NB4 (cell line): ENCODE measurements at regions not wholly inside any gene's neighbourhood (a gene's known extent, or its start where the extent isn't known, plus 50 kb on each side); places are given as distances from the start of the nearest gene placed in this dataset.

Experiments
- CTCF ChIP-seq: IDR thresholded peaks from one replicate; pipeline ENCODE4 v1.5.1; 2012; ENCODE audit warnings: low read depth, low read length
- TF ChIP-seq, protein P1 (sequence below): IDR thresholded peaks from 2 replicates; pipeline ENCODE4 v1.6.1; 2011; ENCODE audit warnings: low read depth, low read length

- TF ChIP-seq CTCF = no peak
- TF ChIP-seq, protein P1, sequence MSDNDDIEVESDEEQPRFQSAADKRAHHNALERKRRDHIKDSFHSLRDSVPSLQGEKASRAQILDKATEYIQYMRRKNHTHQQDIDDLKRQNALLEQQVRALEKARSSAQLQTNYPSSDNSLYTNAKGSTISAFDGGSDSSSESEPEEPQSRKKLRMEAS = no peak
These were observed 164.9 kb upstream of the LRRN1 start for GRCh38 chr3:3634326-3634725.
